Panc1 (cell line): ENCODE measurements at regions not wholly inside any gene's neighbourhood (a gene's known extent, or its start where the extent isn't known, plus 50 kb on each side); places are given as distances from the start of the nearest gene placed in this dataset.

Source experiments
- ATAC-seq: fragments of 200-7000 bp; cut with Tn5 transposase; 2 replicates; pipeline ENCODE4 v1.9.1; 2020; ENCODE audit warnings: mild to moderate bottlenecking, moderate library complexity
- BruUV-seq: library from RNA; stranded (reverse); fragments of 400-500 nt; replicated peaks from 2 replicates; lab custom pipeline; 2021; lab: Mats Ljungman, UMichigan
- CTCF ChIA-PET: fragments of 300-600 bp; sonication (Branson Sonifier 250); formaldehyde crosslinking; loops from one replicate; lab custom pipeline; 2022; ENCODE audit warnings: antibody characterized with exemption; lab: Charles Lee
- POLR2A ChIA-PET: fragments of 300-600 bp; sonication (Branson Sonifier 250); formaldehyde crosslinking; loops from one replicate; lab custom pipeline; 2022; ENCODE audit warnings: antibody characterized with exemption; lab: Charles Lee
- DNase-seq: peaks from one replicate; pipeline ENCODE4 v3.0.0-alpha.2; 2010; ENCODE audit warnings: low read depth, low spot score
- H3K27ac ChIP-seq: 2 replicates; pipeline ENCODE4 v1.5.1; 2011; ENCODE audit warnings: mild to moderate bottlenecking, low read length, inconsistent platforms
- H3K27me3 ChIP-seq: fragments of 200-500 bp; sonication (Bioruptor generic); 2 replicates; pipeline ENCODE4 v1.6.0; 2014; ENCODE audit warnings: low read length, inconsistent platforms; ENCODE audit not compliant: control insufficient read depth, insufficient read depth
- H3K36me3 ChIP-seq: fragments of 200-500 bp; sonication (Bioruptor generic); 2 replicates; pipeline ENCODE4 v1.5.1; 2014; ENCODE audit warnings: inconsistent platforms, mild to moderate bottlenecking, low read length, moderate library complexity; ENCODE audit not compliant: control insufficient read depth, insufficient read depth
- H3K4me1 ChIP-seq: 2 replicates; pipeline ENCODE4 v1.5.1; 2011; ENCODE audit warnings: inconsistent platforms, mild to moderate bottlenecking, low read length, moderate library complexity; ENCODE audit not compliant: control insufficient read depth, insufficient read depth
- H3K4me3 ChIP-seq, 2 experiments: 2 replicates each; pipeline ENCODE4 v1.5.1; 2011 to 2012; ENCODE audit warnings: low read depth in 2 of 2, low read length in 2 of 2, mild to moderate bottlenecking in 2 of 2, inconsistent platforms in 1 of 2, moderate library complexity in 1 of 2
- H3K9me3 ChIP-seq: fragments of 200-500 bp; sonication (Bioruptor generic); 2 replicates; pipeline ENCODE4 v1.5.1; 2014; ENCODE audit warnings: low read depth, mild to moderate bottlenecking, inconsistent platforms, low read length, moderate library complexity; ENCODE audit not compliant: control insufficient read depth, insufficient read depth
- CTCF ChIP-seq: fragments of 450-650 bp; IDR thresholded peaks from 2 replicates; pipeline ENCODE4 v1.5.1; 2017; ENCODE audit warnings: mild to moderate bottlenecking
- POLR2AphosphoS5 ChIP-seq: IDR thresholded peaks from 2 replicates; pipeline ENCODE4 v1.6.1; 2012; ENCODE audit warnings: mild to moderate bottlenecking, low read depth, low read length, moderate library complexity
- REST ChIP-seq, 2 experiments: IDR thresholded peaks; 2 replicates each; pipeline ENCODE4 v1.6.1; 2011 to 2012; ENCODE audit warnings: low read depth in 2 of 2, control low read depth in 1 of 2, low read length in 1 of 2, mild to moderate bottlenecking in 1 of 2, moderate library complexity in 1 of 2; ENCODE audit not compliant: insufficient read depth in 1 of 2
- SIN3A ChIP-seq: IDR thresholded peaks from 2 replicates; pipeline ENCODE4 v1.6.1; 2012; ENCODE audit warnings: low read depth, mild to moderate bottlenecking, low read length, moderate library complexity, borderline replicate concordance; ENCODE audit not compliant: insufficient read depth
- TCF7L2 ChIP-seq: IDR thresholded peaks from 2 replicates; pipeline ENCODE4 v1.6.1; 2011; ENCODE audit warnings: mild to moderate bottlenecking, low read depth, low read length, inconsistent platforms
- in situ Hi-C: cut with HindIII; loops from 2 replicates; pipeline ENCODE4 v1.10.0; 2016; ENCODE audit warnings: low sequenced_read_pairs, low pct_unique_long_range_greater_than_20kb
- intact Hi-C: fragments of 100-400 bp; cut with micrococcal nuclease; formaldehyde crosslinking; loops from one replicate; pipeline ENCODE4 v1.10.0; 2022; ENCODE audit not compliant: unreplicated experiment

DNA sequence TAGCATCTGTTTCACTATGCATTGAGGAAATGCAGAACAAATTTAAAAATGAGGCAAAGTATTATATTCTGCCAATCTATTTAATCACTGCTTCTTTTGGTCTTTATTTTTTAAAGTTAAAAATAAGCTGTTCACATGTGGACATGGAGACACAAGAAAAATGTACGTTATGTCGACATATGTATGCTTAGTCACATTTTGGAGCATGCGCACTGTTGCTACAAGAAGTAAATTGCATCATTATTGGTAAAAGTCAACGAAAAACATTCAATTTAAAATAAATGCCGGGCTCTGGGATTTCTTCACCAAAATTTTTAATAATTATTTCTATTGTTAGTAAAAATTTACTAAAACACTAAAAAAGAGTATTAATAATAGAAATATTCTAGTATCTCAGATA lies 876.3 kb upstream of the CTNND2 start:
- no peak overlapping the region for H3K4me3 ChIP-seq
- CTCF ChIA-PET = no interaction called here
- no peak for DNase-seq
- no TSS peak for BruUV-seq
- no peaks in the 10 kb centered on the region for H3K27me3 ChIP-seq
- H3K27ac ChIP-seq = no peak overlapping the region
- no peaks in the 10 kb centered on the region for H3K36me3 ChIP-seq
- intact Hi-C loops (no loop called here), in situ Hi-C loops (no loop called here)
- POLR2A ChIA-PET = no interaction called here
- H3K4me1 ChIP-seq = no peaks in the 10 kb centered on the region
- ATAC-seq = no peak
- TF ChIP-seq CTCF (no peak), POLR2AphosphoS5 (no peak), REST (IDR thresholded peaks at IDR 0.05; ENCODE audit: insufficient read depth in 1 of 2, low read depth in 2 of 2, low read length in 1 of 2) (no peak), TCF7L2 (no peak), SIN3A (no peak)
- H3K9me3 ChIP-seq = no peaks in the 10 kb centered on the region

DNA sequence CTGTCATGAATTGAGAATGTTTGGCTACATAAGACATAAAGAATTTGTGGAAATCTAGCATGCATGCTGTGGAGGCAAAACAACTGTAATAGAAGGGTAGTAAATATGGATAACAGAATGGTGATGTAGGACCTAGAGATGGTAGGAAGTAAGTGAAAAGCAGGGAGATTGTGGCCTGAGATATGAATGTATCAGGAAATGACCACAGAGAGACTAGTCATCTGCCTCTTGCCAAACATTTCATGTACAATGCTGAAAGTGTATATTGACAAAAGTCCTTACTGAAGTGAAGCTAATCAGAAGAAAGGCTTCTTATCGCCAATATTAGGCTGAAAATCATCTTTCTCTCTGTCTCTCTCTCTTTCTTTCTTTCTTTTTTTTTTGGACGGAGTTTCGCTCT lies 873.1 kb upstream of the CTNND2 start:
- intact Hi-C loops (no loop called here), in situ Hi-C loops (no loop called here)
- TF ChIP-seq POLR2AphosphoS5 (no peak), CTCF (no peak), TCF7L2 (no peak), SIN3A (no peak), REST (IDR thresholded peaks at IDR 0.05; ENCODE audit: insufficient read depth in 1 of 2, low read depth in 2 of 2, low read length in 1 of 2) (no peak)
- Histone ChIP-seq H3K27me3 (no peaks in the 10 kb centered on the region), H3K4me1 (no peaks in the 10 kb centered on the region), H3K9me3 (no peaks in the 10 kb centered on the region), H3K36me3 (no peaks in the 10 kb centered on the region), H3K4me3 (no peak overlapping the region), H3K27ac (no peak overlapping the region)
- ATAC-seq = no peak
- no TSS peak for BruUV-seq
- ChIA-PET CTCF (no interaction called here), POLR2A (no interaction called here)
- no peak for DNase-seq
